GM12878 (cell line): ENCODE measurements at regions not wholly inside any gene's neighbourhood (a gene's known extent, or its start where the extent isn't known, plus 50 kb on each side); places are given as distances from the start of the nearest gene placed in this dataset.

ENCODE experiments used
- ATAC-seq: fragments of 200-7000 bp; cut with Tn5 transposase; 3 replicates; pipeline ENCODE4 v1.9.1; 2020; ENCODE audit warnings: mild to moderate bottlenecking, moderate library complexity
- BruUV-seq: library from RNA; stranded (reverse); fragments of 400-500 nt; replicated peaks from 2 replicates; lab custom pipeline; 2021; lab: Mats Ljungman, UMichigan
- CTCF ChIA-PET: fragments of 300-600 bp; sonication (Branson Sonifier 250); formaldehyde crosslinking; extraction: SDS; loops from one replicate; lab custom pipeline; 2021; ENCODE audit warnings: inconsistent platforms; lab: Yijun Ruan, JAX
- POLR2A ChIA-PET: fragments of 350-600 bp; formaldehyde crosslinking; extraction: SDS; loops from one replicate; lab custom pipeline; 2021; ENCODE audit warnings: inconsistent platforms; lab: Charles Lee
- RAD21 ChIA-PET: fragments of 300-600 bp; sonication (Branson Sonifier 250); formaldehyde crosslinking; loops from one replicate; lab custom pipeline; 2023; ENCODE audit warnings: antibody characterized with exemption; ENCODE audit not compliant: unreplicated experiment; lab: Charles Lee
- SMC1A ChIA-PET: fragments of 300-600 bp; sonication (Branson Sonifier 250); formaldehyde crosslinking; loops from one replicate; lab custom pipeline; 2023; ENCODE audit not compliant: unreplicated experiment, uncharacterized antibody; lab: Charles Lee
- DNase-seq: peaks from one replicate; pipeline ENCODE4 v3.0.0-alpha.2; 2011; ENCODE audit warnings: low read depth, low spot score
- FAIRE-seq: peaks from 3 replicates; lab custom pipeline; 2011; peaks lifted over from hg19 to GRCh38; lab: Jason Lieb, UNC
- H2AFZ ChIP-seq: 2 replicates; pipeline ENCODE4 v1.6.0; 2011; ENCODE audit warnings: low read depth, low read length, control low read depth; ENCODE audit not compliant: control insufficient read depth
- H3K27ac ChIP-seq: 2 replicates; pipeline ENCODE4 v1.5.1; 2011; ENCODE audit warnings: control low read depth; ENCODE audit not compliant: control insufficient read depth, insufficient read depth
- H3K27me3 ChIP-seq, 2 experiments: replicated peaks in 1 of 2; 2 replicates each; pipeline versions ENCODE4 v1.6.0 to v1.6.1; 2011; ENCODE audit warnings: low read length in 1 of 2; ENCODE audit not compliant: control insufficient read depth in 2 of 2, insufficient read depth in 2 of 2
- H3K36me3 ChIP-seq, 2 experiments: 2 replicates each; pipeline ENCODE4 v1.5.1; 2011; ENCODE audit warnings: low read length in 1 of 2; ENCODE audit not compliant: control insufficient read depth in 2 of 2, insufficient read depth in 2 of 2
- H3K4me1 ChIP-seq: 2 replicates; pipeline ENCODE4 v1.6.1; 2011; ENCODE audit warnings: mild to moderate bottlenecking, low read length, moderate library complexity, mixed read lengths; ENCODE audit not compliant: control insufficient read depth, insufficient read depth
- H3K4me2 ChIP-seq: 2 replicates; pipeline ENCODE4 v1.6.0; 2011; ENCODE audit warnings: control low read depth; ENCODE audit not compliant: control insufficient read depth, insufficient read depth
- H3K4me3 ChIP-seq: fragments of 200-600 bp; sonication (generic); 2 replicates; pipeline ENCODE4 v1.5.1; 2016
- H3K79me2 ChIP-seq: 2 replicates; pipeline ENCODE4 v1.6.0; 2011; ENCODE audit warnings: low read length; ENCODE audit not compliant: control insufficient read depth, insufficient read depth
- H3K9ac ChIP-seq: 2 replicates; pipeline ENCODE4 v1.8.0; 2011; ENCODE audit warnings: low read length, control low read depth, mixed read lengths; ENCODE audit not compliant: control insufficient read depth, insufficient read depth
- H3K9me3 ChIP-seq: replicated peaks from 3 replicates; pipeline ENCODE4 v1.5.1; 2011; ENCODE audit warnings: mild to moderate bottlenecking, low read length; ENCODE audit not compliant: control insufficient read depth, insufficient read depth
- H4K20me1 ChIP-seq: 2 replicates; pipeline ENCODE4 v1.6.0; 2011; ENCODE audit not compliant: control insufficient read depth, insufficient read depth
- BHLHE40 ChIP-seq, 2 experiments: fragments of 450-650 bp in 1 of 2; IDR thresholded peaks; 2 replicates each; pipeline ENCODE4 v1.6.1; 2011 to 2017; ENCODE audit warnings: low read depth in 2 of 2, borderline replicate concordance in 1 of 2, improper control_type of control experiment in 1 of 2, low read length in 1 of 2, mild to moderate bottlenecking in 1 of 2
- PRDM15 ChIP-seq: fragments of 450-650 bp; formaldehyde crosslinking; IDR thresholded peaks from 2 replicates; pipeline ENCODE4 v1.4.0; 2020; ENCODE audit warnings: mild to moderate bottlenecking, moderate library complexity
- WGBS: methylation state at CpG from one replicate; pipeline ENCODE4 v1.1.6; 2016; ENCODE audit warnings: low lambda C conversion rate; ENCODE audit not compliant: insufficient replicate concordance, insufficient coverage; ENCODE audit errors: missing lambda C conversion rate; 5-methylcytosine and 5-hydroxymethylcytosine counted together
- in situ Hi-C: fragments of 300-500 bp; cut with MboI; formaldehyde crosslinking; loops from 9 replicates; pipeline ENCODE4 v1.14.3; 2018; ENCODE audit warnings: mixed read lengths
- intact Hi-C: fragments of 100-400 bp; cut with micrococcal nuclease; formaldehyde crosslinking; loops from one replicate; pipeline ENCODE4 v1.14.2; 2022; ENCODE audit not compliant: unreplicated experiment
- TF ChIP-seq, protein P1 (sequence below): IDR thresholded peaks from 2 replicates; pipeline ENCODE4 v1.6.1; 2011; ENCODE audit warnings: borderline replicate concordance, low read depth, mild to moderate bottlenecking, moderate library complexity, mixed read lengths, low read length; ENCODE audit not compliant: insufficient read depth; ENCODE audit errors: extremely low read length

GRCh38 chr5:57960569-57960968, 478.0 kb upstream of the ACTBL2 start:
- H3K27me3 ChIP-seq, result no peaks in the 10 kb centered on the region
- H2AFZ ChIP-seq, result no peak overlapping the region
- in situ Hi-C loops, result no loop called here
- no peaks in the 10 kb centered on the region; the same call in 2 of the 3 replicates for H3K9me3 ChIP-seq
- intact Hi-C loops, result no loop called here
- SMC1A ChIA-PET, result no interaction called here
- H3K79me2 ChIP-seq, result no peaks in the 10 kb centered on the region
- H3K9ac ChIP-seq, result no peak overlapping the region
- H3K36me3 ChIP-seq, result no peaks in the 10 kb centered on the region
- no peaks in the 10 kb centered on the region for H3K4me1 ChIP-seq
- FAIRE-seq, result no peak
- 62% methylated on average over 1 of the region's 1 CpG for WGBS
- POLR2A ChIA-PET, result no interaction called here
- RAD21 ChIA-PET, result no interaction called here
- no peak for ATAC-seq
- TF ChIP-seq PRDM15 (CRISPR knock-in tag) (no peak), BHLHE40 (IDR thresholded peaks at IDR 0.05; ENCODE audit: borderline replicate concordance in 1 of 2, low read depth in 2 of 2, low read length in 1 of 2) (no peak)
- TF ChIP-seq, protein P1, sequence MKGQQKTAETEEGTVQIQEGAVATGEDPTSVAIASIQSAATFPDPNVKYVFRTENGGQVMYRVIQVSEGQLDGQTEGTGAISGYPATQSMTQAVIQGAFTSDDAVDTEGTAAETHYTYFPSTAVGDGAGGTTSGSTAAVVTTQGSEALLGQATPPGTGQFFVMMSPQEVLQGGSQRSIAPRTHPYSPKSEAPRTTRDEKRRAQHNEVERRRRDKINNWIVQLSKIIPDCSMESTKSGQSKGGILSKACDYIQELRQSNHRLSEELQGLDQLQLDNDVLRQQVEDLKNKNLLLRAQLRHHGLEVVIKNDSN, result no peak
- DNase-seq, result no peak
- no peaks in the 10 kb centered on the region for H4K20me1 ChIP-seq
- BruUV-seq, result no TSS peak
- no peak overlapping the region for H3K27ac ChIP-seq
- CTCF ChIA-PET, result no interaction called here
- no peak overlapping the region for H3K4me2 ChIP-seq
- H3K4me3 ChIP-seq, result no peak overlapping the region
